Esophagus squamous epithelium (tissue), 5 donors: ENCODE measurements at regions not wholly inside any gene's neighbourhood (a gene's known extent, or its start where the extent isn't known, plus 50 kb on each side); places are given as distances from the start of the nearest gene placed in this dataset.
"Not testable (repeated sequence)": the region's sequence is repeated elsewhere in the genome, so short reads cannot be mapped to it uniquely, and the experiment has no call there.

Source experiments
- DNase-seq: peaks from one replicate; lab custom pipeline; 2025; lab: John Stamatoyannopoulos, UW
- H3K27ac ChIP-seq, 4 donors: fragments of 200-600 bp; sonication (generic); one replicate each; pipeline ENCODE4 v1.5.1; 2016 to 2019; ENCODE audit warnings: mild to moderate bottlenecking in 1 of 4
- H3K27me3 ChIP-seq, 4 donors: fragments of 200-600 bp; sonication (generic); 1 replicate in 3 of 4; 2 replicates in 1 of 4; pipeline versions ENCODE4 v1.5.1 to v1.6.0; 2017 to 2021; ENCODE audit warnings: antibody characterized with exemption in 1 of 4
- H3K36me3 ChIP-seq, 3 donors: fragments of 200-600 bp; sonication (generic); one replicate each; pipeline ENCODE4 v1.5.1; 2016 to 2019
- H3K4me1 ChIP-seq, 3 donors: fragments of 200-600 bp; sonication (generic); one replicate each; pipeline ENCODE4 v1.5.1; 2017 to 2019
- H3K4me3 ChIP-seq, 4 donors: fragments of 200-600 bp; sonication (generic); 1 replicate in 3 of 4; 2 replicates in 1 of 4; pipeline ENCODE4 v1.5.1; 2016 to 2019; ENCODE audit warnings: mild to moderate bottlenecking in 2 of 4, moderate library complexity in 1 of 4
- H3K9me3 ChIP-seq, 3 donors: fragments of 200-600 bp; sonication (generic); one replicate each; pipeline ENCODE4 v1.5.1; 2016 to 2019
- CTCF ChIP-seq, 6 experiments: fragments of 450-650 bp in 4 of 6; fragments of 200-600 bp in 2 of 6; sonication (generic) in 2 of 6; IDR thresholded peaks; one replicate each; pipeline ENCODE4 v1.5.1; 2016 to 2019; ENCODE audit warnings: antibody characterized with exemption in 6 of 6, mild to moderate bottlenecking in 4 of 6, moderate library complexity in 4 of 6
- POLR2A ChIP-seq, 4 donors: fragments of 450-650 bp; IDR thresholded peaks; one replicate each; pipeline ENCODE4 v1.6.1; 2017; ENCODE audit warnings: antibody characterized with exemption in 4 of 4, mild to moderate bottlenecking in 4 of 4, moderate library complexity in 3 of 4
- WGBS, 2 donors: methylation state at CpG; one replicate each; pipeline ENCODE4 v1.1.5; 2018; 5-methylcytosine and 5-hydroxymethylcytosine counted together
- intact Hi-C: fragments of 100-400 bp; cut with DNase I; formaldehyde crosslinking; loops from one replicate; pipeline ENCODE4 v1.15.0; 2022
- donor health status: DM: yes; HTN: yes; CAD: no.

GRCh38 chr20:57107208-57107607 is 159.2 kb downstream of the BMP7 start:
- no peak overlapping the region for H3K4me3 ChIP-seq

GRCh38 chr20:57108218-57108617 is 158.2 kb downstream of the BMP7 start:
- intact Hi-C loops: no loop called here
- Histone ChIP-seq H3K4me1 (peaks cover 0 to 12% (median 3%) of the 10 kb centered on the region in 3 donors), H3K36me3 (no peaks in the 10 kb centered on the region), H3K9me3 (no peaks in the 10 kb centered on the region), H3K4me3 (no peak overlapping the region), H3K27ac (no peak overlapping the region), H3K27me3 (peaks cover 0 to 41% (median 0%) of the 10 kb centered on the region in 4 donors)
- TF ChIP-seq CTCF (IDR thresholded peaks at IDR 0.05) (no peak), POLR2A (IDR thresholded peaks at IDR 0.05) (no peak)
- DNase-seq: no peak
- 41 to 50% methylated on average over 2 to 3 of the region's 4 CpGs for WGBS, 2 donors

More at GRCh38 chr20:57107208-57107607, 159.2 kb downstream of the BMP7 start:
- Histone ChIP-seq H3K27me3 (peaks cover 0 to 41% (median 0%) of the 10 kb centered on the region in 4 donors), H3K27ac (no peak overlapping the region), H3K4me1 (peaks cover 0 to 12% (median 3%) of the 10 kb centered on the region in 3 donors), H3K36me3 (no peaks in the 10 kb centered on the region), H3K9me3 (no peaks in the 10 kb centered on the region)
- TF ChIP-seq POLR2A (IDR thresholded peaks at IDR 0.05) (no peak), CTCF (IDR thresholded peaks at IDR 0.05) (no peak)
- WGBS, 2 donors: 78 to 83% methylated on average over 13 of the region's 13 CpGs
- DNase-seq: no peak
- intact Hi-C loops: no loop called here

- Histone ChIP-seq H3K27me3 (peaks cover 0 to 40% (median 0%) of the 10 kb centered on the region in 4 donors), H3K4me1 (peaks cover 0 to 12% (median 3%) of the 10 kb centered on the region in 3 donors), H3K9me3 (no peaks in the 10 kb centered on the region), H3K36me3 (no peaks in the 10 kb centered on the region), H3K4me3 (no peak overlapping the region), H3K27ac (peak overlapping the region in 2 of 4 donors; percentile 16 to 33)
- intact Hi-C loops: no loop called here
- WGBS, 2 donors: 53 to 76% methylated on average over 6 to 7 of the region's 18 CpGs
- TF ChIP-seq POLR2A (IDR thresholded peaks at IDR 0.05) (no peak), CTCF (IDR thresholded peaks at IDR 0.05) (no peak)
- no peak for DNase-seq
Observed at GRCh38 chr20:57108742-57109570, 157.5 kb downstream of the BMP7 start.

- TF ChIP-seq CTCF (IDR thresholded peaks at IDR 0.05) (no peak), POLR2A (IDR thresholded peaks at IDR 0.05) (no peak)
- H3K4me3 ChIP-seq: no peak overlapping the region
- H3K4me1 ChIP-seq: peaks cover 0 to 12% (median 3%) of the 10 kb centered on the region in 3 donors
- peak overlapping the region in 2 of 4 donors; percentile 3 to 28 for H3K27ac ChIP-seq
- peaks cover 0 to 36% (median 0%) of the 10 kb centered on the region in 4 donors for H3K27me3 ChIP-seq
- no peaks in the 10 kb centered on the region for H3K36me3 ChIP-seq
- no peaks in the 10 kb centered on the region for H3K9me3 ChIP-seq
- 43 to 57% methylated on average over 8 to 9 of the region's 10 CpGs for WGBS, 2 donors
- no peak for DNase-seq
- intact Hi-C loops: no loop called here
Observed at GRCh38 chr20:57109571-57109953, 156.9 kb downstream of the BMP7 start.

GRCh38 chr20:57110121-57111027 is 156.1 kb downstream of the BMP7 start:
- H3K36me3 ChIP-seq, intact Hi-C loops, H3K4me3 ChIP-seq, DNase-seq, H3K9me3 ChIP-seq: not testable (repeated sequence)
- Histone ChIP-seq H3K4me1 (peaks cover 0 to 12% (median 3%) of the 10 kb centered on the region in 3 donors), H3K27me3 (peaks cover 0 to 40% (median 0%) of the 10 kb centered on the region in 4 donors), H3K27ac (peak overlapping the region in 2 of 4 donors; percentile 3 to 28)
- WGBS, 2 donors: 90 to 95% methylated on average over 21 to 22 of the region's 61 CpGs
